NT2/D1 (cell line): ENCODE measurements at regions not wholly inside any gene's neighbourhood (a gene's known extent, or its start where the extent isn't known, plus 50 kb on each side); places are given as distances from the start of the nearest gene placed in this dataset.

ENCODE experiments used
- DNase-seq: peaks from one replicate; pipeline ENCODE4 v3.0.0-alpha.2; 2011; ENCODE audit warnings: low read depth, low spot score
- H3K27me3 ChIP-seq: 2 replicates; pipeline ENCODE4 v1.6.0; 2011; ENCODE audit warnings: mild to moderate bottlenecking; ENCODE audit not compliant: insufficient read length, insufficient read depth
- H3K36me3 ChIP-seq: 2 replicates; pipeline ENCODE4 v1.6.1; 2011; ENCODE audit warnings: mild to moderate bottlenecking, low read length, mixed read lengths; ENCODE audit not compliant: insufficient read depth, insufficient read length
- H3K4me1 ChIP-seq: 2 replicates; pipeline ENCODE4 v1.5.1; 2011; ENCODE audit not compliant: insufficient read depth, insufficient read length
- H3K4me3 ChIP-seq: 2 replicates; pipeline ENCODE4 v1.5.1; 2011; ENCODE audit warnings: low read depth; ENCODE audit not compliant: insufficient read length
- H3K9ac ChIP-seq: 2 replicates; pipeline ENCODE4 v1.6.0; 2011; ENCODE audit warnings: low read depth; ENCODE audit not compliant: insufficient read length
- H3K9me3 ChIP-seq: 2 replicates; pipeline ENCODE4 v1.5.1; 2011; ENCODE audit warnings: mild to moderate bottlenecking, low read length; ENCODE audit not compliant: insufficient read depth
- SUZ12 ChIP-seq: IDR thresholded peaks from 2 replicates; pipeline ENCODE4 v1.6.1; 2011; ENCODE audit not compliant: insufficient read length, insufficient read depth; ENCODE audit errors: extremely low read depth
- YY1 ChIP-seq: IDR thresholded peaks from 2 replicates; pipeline ENCODE4 v1.6.1; 2011; ENCODE audit not compliant: insufficient read length, insufficient read depth
- ZNF274 ChIP-seq: IDR thresholded peaks from 2 replicates; pipeline ENCODE4 v1.6.1; 2011; ENCODE audit warnings: mild to moderate bottlenecking, low read depth, low read length

DNA sequence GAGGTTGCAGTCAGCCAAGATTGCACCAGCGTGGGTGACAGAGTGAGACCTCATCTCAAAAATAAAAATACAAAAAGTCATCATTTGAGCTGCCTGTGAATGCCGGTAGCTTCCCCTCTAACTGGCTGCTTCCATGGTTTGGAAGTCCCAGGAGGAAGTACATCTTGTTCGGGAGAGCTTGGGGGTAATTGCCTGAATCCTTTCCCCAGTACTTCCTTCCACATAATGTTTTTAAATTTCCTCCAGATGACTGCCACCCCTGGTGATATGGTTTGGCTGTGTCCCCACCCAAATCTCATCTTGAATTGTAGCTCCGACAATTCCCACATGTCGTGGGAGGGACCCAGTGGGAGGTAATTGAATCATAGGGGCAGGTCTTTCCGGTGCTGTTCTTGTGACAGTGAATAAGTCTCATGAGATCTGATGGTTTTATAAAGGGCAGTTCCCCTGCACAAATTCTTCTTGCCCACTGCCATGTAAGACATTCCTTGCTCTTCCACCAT lies 87.2 kb downstream of the SPRING1 start:
- DNase-seq = no peak

DNA sequence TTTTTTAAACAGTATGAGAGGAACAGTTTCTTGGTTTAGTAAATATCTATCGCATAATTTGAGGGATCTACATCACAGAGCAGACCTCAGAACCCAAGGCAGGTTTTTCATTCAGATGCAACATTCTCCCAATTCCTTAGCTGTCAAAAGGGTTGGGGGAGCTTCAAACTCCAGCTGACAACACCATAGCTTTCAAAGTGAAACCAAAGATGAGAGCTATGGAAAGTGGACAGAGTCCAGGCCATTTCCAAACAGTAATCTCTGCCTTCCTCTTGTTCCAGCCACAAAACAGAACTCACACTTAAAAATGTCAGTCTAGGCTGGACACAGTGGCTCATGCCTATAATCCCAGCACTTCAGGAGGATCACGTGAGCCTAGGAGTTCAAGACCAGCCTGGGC lies 87.8 kb downstream of the SPRING1 start:
- Histone ChIP-seq H3K36me3 (no peaks in the 10 kb centered on the region), H3K4me3 (no peak overlapping the region), H3K9me3 (peaks cover 12% of the 10 kb centered on the region), H3K9ac (no peak overlapping the region), H3K4me1 (peaks cover 6% of the 10 kb centered on the region), H3K27me3 (no peaks in the 10 kb centered on the region)
- TF ChIP-seq ZNF274 (no peak), YY1 (no peak), SUZ12 (no peak)
- no peak for DNase-seq

More for the DNA sequence above, 87.2 kb downstream of the SPRING1 start:
- H3K27me3 ChIP-seq = no peaks in the 10 kb centered on the region
- H3K9ac ChIP-seq = no peak overlapping the region
- H3K4me1 ChIP-seq = peaks cover 6% of the 10 kb centered on the region
- H3K36me3 ChIP-seq = no peaks in the 10 kb centered on the region
- TF ChIP-seq YY1 = no peak
- no peak for TF ChIP-seq ZNF274
- no peak for TF ChIP-seq SUZ12
- no peak overlapping the region for H3K4me3 ChIP-seq
- peaks cover 12% of the 10 kb centered on the region for H3K9me3 ChIP-seq

DNA sequence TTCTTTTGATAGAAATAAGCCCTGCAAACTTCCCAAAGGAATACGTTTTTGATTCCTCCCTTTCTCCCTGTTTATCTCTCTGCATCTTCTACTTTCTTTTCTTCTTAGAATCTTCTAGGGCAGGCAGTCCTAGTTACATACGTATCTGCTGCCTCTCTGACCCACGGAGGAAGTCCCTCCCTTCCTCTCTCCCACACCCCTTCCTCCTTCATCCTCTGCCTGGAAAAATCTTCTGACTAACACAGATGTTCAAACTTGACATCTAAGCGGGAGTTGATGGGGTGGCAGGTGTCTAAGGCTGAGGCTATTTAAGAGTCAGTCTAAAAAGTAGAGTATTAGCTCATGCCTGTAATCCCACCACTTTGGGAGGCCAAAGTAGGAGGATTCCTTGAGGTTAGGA lies 88.6 kb downstream of the MAP1LC3B2 start:
- Histone ChIP-seq H3K9ac (no peak overlapping the region), H3K36me3 (no peaks in the 10 kb centered on the region), H3K4me1 (peaks cover 6% of the 10 kb centered on the region), H3K4me3 (no peak overlapping the region), H3K9me3 (peaks cover 4% of the 10 kb centered on the region), H3K27me3 (no peaks in the 10 kb centered on the region)
- no peak for DNase-seq
- TF ChIP-seq ZNF274 = no peak
- no peak for TF ChIP-seq YY1
- no peak for TF ChIP-seq SUZ12

DNA sequence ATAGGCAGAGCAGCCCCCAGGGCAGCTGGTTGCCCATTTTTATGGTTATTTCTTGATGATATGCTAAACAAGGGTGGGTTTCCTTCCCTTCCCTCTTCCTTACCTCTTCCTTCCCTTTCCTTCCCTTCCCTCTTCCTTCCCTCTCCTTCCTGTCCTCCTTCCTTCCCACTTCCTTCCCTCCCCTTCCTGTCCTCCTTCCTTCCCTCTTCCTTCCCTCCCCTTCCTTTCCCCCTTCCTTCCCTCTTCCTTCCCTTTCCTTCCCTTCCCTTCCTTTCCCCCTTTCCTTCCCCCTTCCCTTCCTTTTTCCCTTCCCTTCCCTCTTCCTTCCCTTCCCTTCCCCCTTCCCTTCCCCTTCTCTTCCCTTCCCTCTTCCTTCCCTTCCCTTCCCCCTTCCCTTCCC lies 87.7 kb downstream of the MAP1LC3B2 start:
- no peak overlapping the region for H3K9ac ChIP-seq
- H3K36me3 ChIP-seq = no peaks in the 10 kb centered on the region
- no peaks in the 10 kb centered on the region for H3K27me3 ChIP-seq
- no peak overlapping the region for H3K4me3 ChIP-seq
- no peaks in the 10 kb centered on the region for H3K9me3 ChIP-seq
- TF ChIP-seq SUZ12 (no peak), YY1 (no peak), ZNF274 (no peak)
- no peak for DNase-seq
- H3K4me1 ChIP-seq = peaks cover 6% of the 10 kb centered on the region

DNA sequence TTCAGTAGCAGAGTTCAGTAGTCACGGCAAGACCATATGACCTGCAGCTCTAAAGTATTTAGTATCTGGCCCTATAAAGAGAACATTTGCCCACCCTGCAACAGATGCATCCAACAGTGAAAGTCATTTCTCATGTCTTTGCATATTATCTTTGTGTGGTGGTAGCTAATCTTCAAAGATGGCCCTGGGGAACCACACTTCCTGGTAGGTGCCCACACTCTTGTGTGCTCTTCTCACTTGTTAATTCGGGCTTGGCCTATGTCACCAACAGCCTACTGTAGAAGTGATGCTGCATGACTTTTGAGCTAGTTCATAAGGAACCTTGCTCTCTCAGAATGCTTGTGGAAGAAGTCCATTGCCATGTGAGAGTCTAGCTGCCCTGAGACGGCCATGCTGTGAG lies 85.6 kb downstream of the MAP1LC3B2 start:
- Histone ChIP-seq H3K9me3 (no peaks in the 10 kb centered on the region), H3K4me3 (no peak overlapping the region), H3K36me3 (no peaks in the 10 kb centered on the region), H3K27me3 (no peaks in the 10 kb centered on the region), H3K4me1 (peaks cover 6% of the 10 kb centered on the region), H3K9ac (no peak overlapping the region)
- no peak for DNase-seq
- TF ChIP-seq YY1 (no peak), SUZ12 (no peak), ZNF274 (no peak)

DNA sequence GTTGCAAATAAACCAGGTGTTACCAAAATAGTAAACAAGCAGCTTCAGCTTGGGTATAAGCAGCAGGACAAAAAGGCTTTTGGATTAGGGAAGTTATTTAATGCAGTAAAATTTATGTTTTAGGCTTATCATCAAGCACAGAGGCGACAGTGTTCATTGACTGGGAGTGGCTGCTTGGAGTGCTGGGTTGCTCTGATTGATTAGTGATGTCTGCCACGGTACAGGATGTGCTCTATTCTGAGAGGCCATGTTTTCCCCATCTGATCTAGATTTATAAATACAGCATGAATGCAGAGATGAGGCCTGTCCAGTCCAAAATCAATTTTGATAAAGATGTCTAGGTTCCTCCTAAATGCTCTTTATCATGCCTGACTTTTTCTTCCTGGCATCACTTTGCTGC lies 83.5 kb downstream of the MAP1LC3B2 start:
- no peak overlapping the region for H3K4me3 ChIP-seq
- no peaks in the 10 kb centered on the region for H3K27me3 ChIP-seq
- DNase-seq = no peak
- no peaks in the 10 kb centered on the region for H3K36me3 ChIP-seq
- no peak overlapping the region for H3K9ac ChIP-seq
- TF ChIP-seq YY1 = no peak
- no peak for TF ChIP-seq SUZ12
- TF ChIP-seq ZNF274 = no peak
- H3K9me3 ChIP-seq = no peaks in the 10 kb centered on the region
- peaks cover 6% of the 10 kb centered on the region for H3K4me1 ChIP-seq

DNA sequence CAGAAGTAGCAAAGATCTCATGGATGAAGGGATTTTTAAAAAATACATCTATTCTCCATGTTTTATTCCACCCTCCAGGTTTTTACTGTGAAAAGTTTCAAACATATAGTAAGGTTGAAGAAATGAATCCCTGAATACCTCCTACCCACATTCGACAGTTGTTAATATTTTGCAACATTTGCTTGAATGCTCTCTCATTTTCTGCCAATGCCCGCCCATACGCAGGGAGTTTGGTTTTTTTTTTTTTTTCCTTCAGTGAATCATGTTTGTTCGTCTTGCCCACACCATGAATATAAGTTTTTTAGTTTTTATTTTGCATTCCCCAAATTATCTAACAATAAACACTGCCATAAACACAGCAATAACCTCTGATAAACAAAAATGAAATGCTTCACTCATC lies 82.9 kb downstream of the MAP1LC3B2 start:
- no peak for DNase-seq
- Histone ChIP-seq H3K27me3 (no peaks in the 10 kb centered on the region), H3K9me3 (no peaks in the 10 kb centered on the region), H3K36me3 (no peaks in the 10 kb centered on the region), H3K9ac (no peak overlapping the region), H3K4me1 (peaks cover 6% of the 10 kb centered on the region), H3K4me3 (no peak overlapping the region)
- TF ChIP-seq ZNF274 (no peak), YY1 (no peak), SUZ12 (no peak)

DNA sequence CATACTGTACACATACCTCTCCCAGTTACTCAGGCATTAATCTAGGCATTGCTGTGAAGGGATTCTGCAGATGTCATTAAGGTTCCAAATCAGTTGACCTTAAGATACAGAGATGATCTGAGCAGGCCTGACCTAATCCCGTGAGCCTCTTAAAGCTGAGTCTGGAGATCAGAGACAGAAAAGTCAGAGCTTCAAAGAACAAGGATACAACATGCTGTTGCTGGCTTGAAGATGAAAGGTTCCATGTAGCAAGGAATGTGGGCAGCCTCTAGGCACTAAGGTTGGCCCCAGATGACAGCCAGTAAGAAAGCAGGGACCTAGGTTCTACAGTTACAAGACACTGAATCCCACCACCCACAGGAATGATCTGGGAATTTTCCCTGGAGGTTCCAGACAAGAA lies 81.1 kb downstream of the MAP1LC3B2 start:
- no peak for TF ChIP-seq YY1
- no peak for TF ChIP-seq SUZ12
- no peak for TF ChIP-seq ZNF274
- Histone ChIP-seq H3K27me3 (no peaks in the 10 kb centered on the region), H3K36me3 (no peaks in the 10 kb centered on the region), H3K4me1 (no peaks in the 10 kb centered on the region), H3K4me3 (no peak overlapping the region), H3K9me3 (no peaks in the 10 kb centered on the region), H3K9ac (no peak overlapping the region)
- DNase-seq = no peak
